GM21447 (cell line): ENCODE measurements at regions not wholly inside any gene's neighbourhood (a gene's known extent, or its start where the extent isn't known, plus 50 kb on each side); places are given as distances from the start of the nearest gene placed in this dataset.
"Not testable (repeated sequence)": the region's sequence is repeated elsewhere in the genome, so short reads cannot be mapped to it uniquely, and the experiment has no call there.

Experiments
- ATAC-seq: cut with Tn5 transposase; IDR thresholded peaks from one replicate; pipeline ENCODE4 v1.9.1; 2021; ENCODE audit not compliant: unreplicated experiment

DNA sequence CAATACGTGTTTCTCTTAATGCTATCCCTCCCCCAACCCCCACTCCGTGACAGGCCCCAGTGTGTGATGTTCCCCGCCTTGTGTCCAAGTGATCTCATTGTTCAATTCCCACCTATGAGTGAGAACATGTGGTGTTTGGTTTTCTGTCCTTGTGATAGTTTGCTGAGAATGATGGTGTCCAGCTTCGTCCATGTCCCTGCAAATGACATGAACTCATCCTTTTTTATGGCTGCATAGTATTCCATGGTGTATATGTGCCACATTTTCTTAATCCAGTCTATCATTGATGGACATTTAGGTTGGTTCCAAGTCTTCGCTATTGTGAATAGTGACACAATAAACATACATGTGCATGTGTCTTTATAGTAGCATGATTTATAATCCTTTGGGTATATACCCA lies 52.5 kb downstream of the KIAA0408 start:
- ATAC-seq = not testable (repeated sequence)

DNA sequence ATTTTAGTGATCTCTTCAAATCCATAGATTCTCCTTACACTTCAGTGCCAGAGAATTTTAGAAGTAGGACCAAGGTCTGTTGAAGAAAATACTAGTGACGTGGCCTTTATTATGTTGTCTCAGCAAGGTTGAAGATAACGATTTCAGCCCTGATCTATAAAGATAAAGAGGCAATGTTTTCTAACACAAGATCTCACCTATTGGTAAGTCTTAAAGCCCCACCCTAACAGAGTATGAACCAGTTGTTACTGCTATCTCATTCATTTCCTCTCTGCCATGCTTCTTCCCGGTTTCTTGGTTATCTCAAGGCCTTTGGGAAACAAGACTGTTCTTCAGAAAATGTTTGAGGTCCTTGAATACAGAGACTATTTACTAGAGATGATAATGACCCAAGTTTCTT lies 53.1 kb downstream of the KIAA0408 start:
- ATAC-seq = no peak

- ATAC-seq = no peak
Measured at GRCh38 chr6:127404594-127405178, 54.5 kb downstream of the KIAA0408 start.

DNA sequence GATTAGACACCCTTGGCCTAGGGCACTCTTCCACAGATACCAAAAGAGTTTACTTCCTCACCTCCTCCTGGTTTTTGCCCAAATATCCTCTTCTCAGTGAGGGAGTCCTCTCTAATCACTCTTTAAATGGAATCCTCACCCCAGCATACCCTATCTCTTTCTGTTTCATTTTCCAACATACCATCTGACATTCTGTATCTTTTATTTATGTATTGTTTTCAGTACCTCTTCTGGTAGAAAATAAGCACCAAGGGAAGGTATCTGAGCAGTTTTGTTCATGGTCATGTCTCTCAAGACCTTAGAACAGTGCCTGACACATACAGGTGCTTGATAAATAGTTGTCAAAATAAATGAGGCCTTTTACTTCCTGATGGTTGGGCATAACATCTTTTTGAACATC lies 55.1 kb downstream of the KIAA0408 start:
- ATAC-seq = peak; percentile 85

DNA sequence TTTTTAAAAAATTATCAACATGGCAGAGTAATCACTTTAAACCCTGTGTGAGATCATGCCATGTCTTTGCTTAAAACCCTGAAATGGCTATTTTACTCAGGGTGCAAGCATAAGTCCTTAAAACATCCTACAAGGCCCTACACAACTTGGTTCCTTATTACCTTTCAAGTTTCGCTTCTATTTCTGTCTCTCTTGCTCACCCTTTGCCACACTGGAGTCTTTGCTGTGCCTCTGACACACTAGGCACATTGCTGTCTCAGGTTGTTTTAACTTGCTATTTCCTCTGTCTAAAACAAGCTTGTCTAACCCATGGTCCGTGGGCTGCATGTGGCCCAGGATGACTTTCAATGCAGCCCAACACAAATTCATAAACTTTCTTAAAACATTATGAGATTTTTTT lies 55.6 kb downstream of the KIAA0408 start:
- ATAC-seq = peak; percentile 85

DNA sequence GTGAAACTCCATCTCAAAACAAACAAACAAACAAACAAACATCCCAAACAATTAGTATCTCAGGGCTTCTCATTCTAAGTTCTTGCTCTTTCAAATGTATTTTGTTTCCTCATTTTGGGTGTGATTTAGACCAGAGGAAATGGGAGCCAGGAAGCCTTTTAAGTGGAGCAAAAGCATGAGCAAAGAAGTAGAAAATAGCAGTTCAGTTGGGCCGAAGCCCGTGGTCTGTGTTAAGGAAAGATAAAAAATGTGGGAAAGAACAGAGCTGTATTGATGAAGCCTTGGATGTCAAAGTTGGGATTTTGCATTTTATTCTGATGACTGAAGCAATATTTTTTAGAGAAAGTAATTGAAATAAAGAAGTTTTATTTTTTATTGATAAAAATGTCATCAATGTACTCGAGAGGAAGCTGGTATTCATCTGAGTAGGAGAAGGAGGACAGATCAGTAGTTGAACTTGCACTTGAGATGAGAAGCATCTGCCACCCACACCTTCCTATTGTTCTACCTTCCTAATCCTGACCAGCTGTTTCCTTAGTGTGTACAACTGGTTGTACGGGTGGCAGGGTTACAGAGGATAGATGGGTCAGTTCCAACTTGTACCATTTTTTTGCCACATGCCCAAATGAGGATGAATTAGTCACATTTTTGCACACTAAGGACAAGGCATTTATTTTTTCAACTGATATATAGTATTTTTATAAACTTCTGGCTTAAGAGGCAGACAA lies 56.1 kb downstream of the KIAA0408 start:
- no peak for ATAC-seq

- ATAC-seq = no peak
Measured at GRCh38 chr6:127397729-127398630, 54.6 kb upstream of the ECHDC1 start.

DNA sequence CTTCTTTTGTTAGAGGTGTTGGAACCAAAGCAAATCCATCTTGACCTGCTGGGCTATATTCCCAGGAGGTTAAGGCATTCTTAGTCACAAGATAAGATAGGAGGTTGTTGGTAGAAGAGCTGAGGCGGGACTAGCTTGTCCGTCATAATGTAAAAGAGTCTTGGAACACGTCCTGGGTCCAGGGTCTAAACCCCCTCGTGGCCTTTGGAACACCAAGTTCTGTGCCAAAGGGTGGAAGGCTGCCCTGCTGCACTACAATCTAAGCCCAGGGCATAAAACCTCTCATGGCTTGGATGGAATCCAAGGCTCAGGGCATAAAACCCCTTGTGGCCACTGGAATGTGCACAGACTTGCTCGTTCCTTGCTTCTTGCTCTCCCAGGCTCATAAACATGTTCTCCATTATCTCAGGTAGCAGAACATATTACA lies 53.8 kb upstream of the ECHDC1 start:
- ATAC-seq = not testable (repeated sequence)
